HG03460 (cell line): ENCODE measurements at regions not wholly inside any gene's neighbourhood (a gene's known extent, or its start where the extent isn't known, plus 50 kb on each side); places are given as distances from the start of the nearest gene placed in this dataset.
A peak's percentile ranks its signal among the peaks of the same experiment; 100 is the strongest.

Experiments used
- ATAC-seq: cut with Tn5 transposase; IDR thresholded peaks from one replicate; pipeline ENCODE4 v1.9.1; 2021; ENCODE audit not compliant: unreplicated experiment

DNA sequence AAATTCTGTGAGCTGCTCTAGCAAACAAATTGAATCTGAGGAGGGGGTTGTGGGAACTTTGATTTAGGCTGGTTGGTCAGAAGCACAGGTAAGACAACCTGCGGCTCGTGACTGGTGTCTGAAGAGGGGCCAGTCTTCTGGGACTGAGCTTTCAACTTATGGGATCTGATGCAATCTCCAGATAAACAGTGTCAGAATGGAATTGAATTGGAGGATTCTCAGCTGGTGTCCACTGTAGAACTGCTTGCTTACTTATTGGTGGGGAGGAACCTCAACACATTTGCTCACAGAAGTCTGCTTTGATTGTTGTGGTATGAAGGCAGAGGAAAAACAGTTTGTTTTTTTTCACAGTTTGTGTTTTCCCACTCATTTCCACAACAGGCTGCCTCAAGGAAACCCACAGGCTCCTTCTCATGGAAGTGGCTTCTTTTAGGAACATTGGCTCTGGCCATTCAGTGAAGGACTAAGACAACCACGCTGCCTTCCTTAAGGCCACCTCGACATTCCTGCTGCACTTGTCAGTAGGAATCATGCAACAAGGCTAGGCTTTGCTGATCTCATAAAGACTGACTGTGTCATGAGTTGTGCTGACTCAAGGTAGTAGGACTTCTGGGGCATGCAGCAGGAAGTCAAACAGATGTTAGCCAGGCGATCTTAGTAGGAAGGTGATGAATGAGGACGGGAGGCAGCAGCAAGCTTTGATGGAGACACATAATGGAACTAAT is 104.7 kb downstream of the TSN start:
- ATAC-seq: no peak

DNA sequence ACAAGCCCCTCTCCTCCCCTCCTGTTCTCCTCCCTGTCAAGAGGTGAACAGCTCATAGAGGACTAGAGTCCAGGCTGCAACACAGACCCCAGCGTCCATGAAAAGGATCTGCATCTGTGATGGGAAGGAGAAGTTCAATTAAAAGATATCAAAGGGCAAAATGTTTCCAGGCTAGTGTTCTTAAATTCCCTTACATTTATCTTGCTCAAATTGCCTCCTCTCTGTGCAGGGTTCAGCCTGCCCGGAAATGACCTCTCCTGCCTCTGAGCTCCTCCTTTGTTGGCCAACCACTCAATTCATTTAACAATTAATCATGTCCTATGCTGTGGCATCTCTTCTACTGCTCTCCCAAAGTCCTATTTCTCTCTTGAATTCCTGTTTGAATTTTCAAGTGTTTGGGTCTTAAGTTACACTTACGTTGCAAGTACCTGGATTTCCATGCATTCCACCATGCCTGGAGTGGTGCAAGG is 105.3 kb downstream of the TSN start:
- ATAC-seq: no peak

GRCh38 chr2:121862286-121862685 is 106.8 kb downstream of the TSN start:
- ATAC-seq: no peak

- no peak for ATAC-seq
These were observed 110.5 kb downstream of the TSN start for GRCh38 chr2:121865914-121866313.

- ATAC-seq: no peak
These were observed 111.3 kb downstream of the TSN start for GRCh38 chr2:121866789-121867188.

DNA sequence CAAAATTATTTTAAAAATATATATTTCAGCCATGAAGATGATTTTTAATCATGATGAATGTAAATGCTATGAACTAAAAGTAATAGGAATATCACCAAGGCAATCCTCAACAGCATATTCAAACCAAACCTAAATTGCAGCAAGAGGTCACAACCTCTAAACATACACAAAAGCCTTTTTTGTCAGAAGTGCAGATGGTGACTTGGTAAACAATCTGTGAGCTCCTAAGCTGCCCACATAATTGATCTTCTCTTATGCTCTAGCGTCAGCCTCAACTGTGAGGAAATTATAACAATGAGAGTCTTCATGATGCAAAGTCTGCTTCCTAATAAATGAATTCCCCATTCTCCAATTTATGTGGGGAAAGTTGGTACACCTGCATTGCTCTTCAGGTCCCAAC is 113.2 kb downstream of the TSN start:
- no peak for ATAC-seq

GRCh38 chr2:121869363-121869762 is 113.9 kb downstream of the TSN start:
- no peak for ATAC-seq

- ATAC-seq: no peak
These were observed 114.4 kb downstream of the TSN start for GRCh38 chr2:121869873-121870272.

DNA sequence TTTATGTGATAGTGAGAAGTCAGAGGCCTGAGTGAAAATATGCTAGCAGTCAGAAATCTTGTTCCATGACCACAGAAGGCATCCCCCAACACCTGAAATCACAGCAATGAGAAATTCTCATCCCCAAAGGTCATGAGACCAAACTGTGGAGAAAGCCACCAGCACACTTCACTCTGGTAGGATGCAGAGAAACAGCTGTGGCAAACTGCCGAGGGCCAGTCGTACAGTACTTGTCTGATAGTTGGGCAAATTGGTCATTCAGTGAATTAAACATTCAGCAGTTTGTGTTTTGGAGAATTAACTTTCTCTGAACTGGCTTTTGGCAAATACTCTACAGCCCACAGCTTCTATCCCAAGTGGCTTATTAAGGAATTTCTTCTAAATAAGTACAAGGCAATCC is 117.2 kb downstream of the TSN start:
- ATAC-seq: no peak

DNA sequence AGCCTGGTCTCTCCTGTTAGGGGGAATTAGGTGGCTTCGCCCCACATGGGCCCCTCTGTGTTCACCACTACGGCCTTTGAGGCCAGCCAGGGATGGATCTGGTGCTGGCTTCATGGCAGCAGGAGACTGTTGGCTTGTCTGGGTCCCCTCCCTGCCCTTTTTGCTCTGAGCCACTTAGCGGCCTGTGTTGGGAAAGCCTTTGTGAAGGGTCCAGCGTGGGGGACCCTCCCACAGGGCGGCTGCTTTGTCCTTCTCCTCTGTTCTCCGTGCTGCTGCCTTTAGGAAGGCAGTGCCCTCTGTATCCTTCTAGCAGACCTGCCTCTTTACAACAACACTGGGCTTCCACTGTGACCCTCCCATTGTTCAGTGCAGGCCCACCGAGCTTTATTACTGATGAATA is 118.4 kb downstream of the TSN start:
- no peak for ATAC-seq

GRCh38 chr2:121875585-121876185 is 120.2 kb downstream of the TSN start:
- ATAC-seq: no peak

GRCh38 chr2:121877366-121877765 is 121.9 kb downstream of the TSN start:
- ATAC-seq: no peak

- no peak for ATAC-seq
These were observed 124.8 kb downstream of the TSN start for GRCh38 chr2:121880283-121880682.

- no peak for ATAC-seq
These were observed 125.6 kb downstream of the TSN start for GRCh38 chr2:121881038-121881437.

DNA sequence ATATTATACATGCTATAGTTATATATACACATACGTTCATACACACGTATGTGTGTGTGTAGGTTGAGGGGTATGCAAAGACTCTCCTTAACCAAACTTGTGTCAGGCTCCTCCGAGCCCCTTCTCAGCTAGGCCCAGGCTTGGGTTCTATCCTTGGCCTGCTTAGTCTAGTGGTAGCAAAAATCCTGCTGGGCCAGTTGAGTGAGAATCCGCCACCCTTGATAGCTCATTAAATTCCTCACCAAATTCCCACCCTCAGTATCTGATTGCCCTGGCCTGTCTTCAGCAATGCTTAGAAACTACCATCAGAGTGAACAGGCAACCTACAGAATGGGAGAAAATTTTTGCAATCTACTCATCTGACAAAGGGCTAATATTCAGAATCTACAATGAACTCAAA is 126.5 kb downstream of the TSN start:
- ATAC-seq: no peak

- ATAC-seq: no peak
These were observed 128.6 kb downstream of the TSN start for GRCh38 chr2:121884078-121884477.

DNA sequence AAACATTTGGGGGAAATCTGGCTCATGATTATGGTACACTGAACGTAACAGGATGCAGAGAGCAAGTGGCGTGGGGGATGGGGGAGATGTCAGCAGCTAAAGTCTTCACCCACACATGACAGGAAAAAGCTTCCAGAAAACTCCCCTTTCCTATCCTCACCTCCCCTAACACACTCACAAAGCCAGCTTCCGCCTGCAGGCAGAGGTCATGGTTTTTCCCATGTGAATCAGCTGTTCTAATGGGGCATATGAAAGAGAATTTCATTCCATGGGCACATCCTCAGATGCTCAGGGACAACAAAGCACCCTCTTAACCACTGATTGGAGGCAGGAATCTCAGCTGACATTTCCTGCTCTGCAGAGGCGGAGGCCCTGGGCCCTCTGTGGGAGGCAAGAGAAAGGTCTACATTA is 129.1 kb downstream of the TSN start:
- no peak for ATAC-seq

- no peak for ATAC-seq
These were observed 130.6 kb downstream of the TSN start for GRCh38 chr2:121886059-121886458.

- no peak for ATAC-seq
These were observed 132.2 kb downstream of the TSN start for GRCh38 chr2:121887513-121888188.

GRCh38 chr2:121888189-121888557 is 132.7 kb downstream of the TSN start:
- peak; percentile 78 for ATAC-seq

DNA sequence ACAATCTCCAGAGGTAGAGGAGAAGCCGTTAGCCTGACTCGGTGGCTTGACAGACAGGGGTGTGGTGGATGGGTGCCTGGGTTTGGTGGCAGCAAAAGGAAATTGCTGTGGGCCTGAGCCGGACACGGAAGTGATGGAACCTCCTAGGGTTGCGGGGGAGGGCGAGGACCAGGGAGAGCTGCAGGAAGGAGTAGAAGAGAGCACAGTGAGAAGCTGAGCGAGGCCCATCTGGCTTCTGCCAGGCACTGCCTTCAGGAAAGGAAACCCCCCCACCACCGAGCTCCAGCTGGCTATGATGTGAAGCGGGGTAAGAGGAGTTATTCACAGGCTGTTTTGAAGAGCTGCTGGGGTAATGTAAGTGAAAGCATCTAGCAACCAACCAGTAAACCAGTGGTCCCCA is 134.6 kb downstream of the TSN start:
- ATAC-seq: no peak
